HG03196 (cell line): ENCODE measurements at regions not wholly inside any gene's neighbourhood (a gene's known extent, or its start where the extent isn't known, plus 50 kb on each side); places are given as distances from the start of the nearest gene placed in this dataset.
"Not testable (repeated sequence)": the region's sequence is repeated elsewhere in the genome, so short reads cannot be mapped to it uniquely, and the experiment has no call there.

Source experiments
- ATAC-seq: cut with Tn5 transposase; IDR thresholded peaks from one replicate; pipeline ENCODE4 v1.9.1; 2021; ENCODE audit not compliant: unreplicated experiment

GRCh38 chr18:47729356-47729755, 201.1 kb downstream of the SMAD2 start:
- no peak for ATAC-seq

DNA sequence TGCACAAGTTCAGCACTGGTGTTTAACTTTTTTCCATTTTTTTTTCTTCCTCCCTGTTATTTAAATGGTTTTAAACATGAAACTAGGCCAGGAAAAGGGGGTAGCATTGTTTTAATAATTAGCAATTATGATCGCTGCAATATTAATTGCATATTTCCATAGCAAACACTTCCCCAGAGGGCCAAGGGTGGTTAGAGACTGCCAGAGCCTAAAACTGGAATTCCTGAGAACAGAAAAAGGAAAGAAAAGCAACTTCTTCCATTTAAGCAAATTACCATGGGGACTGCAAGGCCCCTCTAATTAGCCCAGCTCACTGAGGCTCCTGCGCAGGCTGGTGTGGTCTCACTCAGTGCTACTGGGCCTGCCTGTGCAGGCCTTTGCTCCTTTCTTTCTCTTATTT, 201.5 kb downstream of the SMAD2 start:
- no peak for ATAC-seq

- ATAC-seq, result no peak
Observed at GRCh38 chr18:47727409-47727808, 203.1 kb downstream of the SMAD2 start.

DNA sequence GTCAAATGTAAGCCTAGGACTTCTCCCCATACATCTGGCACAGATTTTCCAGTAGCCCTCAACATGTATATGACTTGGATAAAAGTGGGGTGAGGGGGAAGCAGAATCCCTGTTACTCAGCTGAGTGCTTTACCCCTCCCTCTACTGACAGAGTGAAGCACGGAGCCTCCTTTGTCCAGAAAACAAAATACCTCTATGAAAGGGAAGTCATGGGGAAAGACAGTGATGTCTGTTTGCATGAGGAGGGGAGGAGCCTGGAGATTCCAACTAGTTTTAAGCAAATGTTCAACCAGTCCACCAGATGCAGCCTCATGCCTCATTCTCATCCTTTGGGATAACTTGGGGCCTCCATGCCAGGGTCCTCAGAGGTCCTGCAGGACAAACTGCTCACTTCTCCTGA, 203.9 kb downstream of the SMAD2 start:
- ATAC-seq, result no peak

DNA sequence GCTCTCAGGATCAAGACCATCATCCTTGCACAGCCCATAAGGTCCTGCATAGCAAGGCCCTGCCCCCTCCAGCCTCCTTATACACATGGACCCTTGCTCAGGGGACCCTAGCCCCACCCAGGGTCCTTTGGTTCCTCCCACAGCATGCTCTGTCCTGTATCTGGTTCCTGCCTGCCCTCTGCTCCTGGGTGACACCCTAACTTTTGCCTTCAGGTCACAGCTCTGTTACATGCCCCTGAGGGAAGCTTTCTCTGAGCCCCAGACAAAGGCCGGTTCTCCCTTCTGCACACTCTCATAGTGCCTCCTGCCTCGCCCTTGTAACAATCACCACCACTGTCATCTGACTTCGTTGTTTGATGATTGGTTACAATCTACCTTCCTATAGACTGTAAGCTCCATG, 204.8 kb downstream of the SMAD2 start:
- ATAC-seq, result no peak

DNA sequence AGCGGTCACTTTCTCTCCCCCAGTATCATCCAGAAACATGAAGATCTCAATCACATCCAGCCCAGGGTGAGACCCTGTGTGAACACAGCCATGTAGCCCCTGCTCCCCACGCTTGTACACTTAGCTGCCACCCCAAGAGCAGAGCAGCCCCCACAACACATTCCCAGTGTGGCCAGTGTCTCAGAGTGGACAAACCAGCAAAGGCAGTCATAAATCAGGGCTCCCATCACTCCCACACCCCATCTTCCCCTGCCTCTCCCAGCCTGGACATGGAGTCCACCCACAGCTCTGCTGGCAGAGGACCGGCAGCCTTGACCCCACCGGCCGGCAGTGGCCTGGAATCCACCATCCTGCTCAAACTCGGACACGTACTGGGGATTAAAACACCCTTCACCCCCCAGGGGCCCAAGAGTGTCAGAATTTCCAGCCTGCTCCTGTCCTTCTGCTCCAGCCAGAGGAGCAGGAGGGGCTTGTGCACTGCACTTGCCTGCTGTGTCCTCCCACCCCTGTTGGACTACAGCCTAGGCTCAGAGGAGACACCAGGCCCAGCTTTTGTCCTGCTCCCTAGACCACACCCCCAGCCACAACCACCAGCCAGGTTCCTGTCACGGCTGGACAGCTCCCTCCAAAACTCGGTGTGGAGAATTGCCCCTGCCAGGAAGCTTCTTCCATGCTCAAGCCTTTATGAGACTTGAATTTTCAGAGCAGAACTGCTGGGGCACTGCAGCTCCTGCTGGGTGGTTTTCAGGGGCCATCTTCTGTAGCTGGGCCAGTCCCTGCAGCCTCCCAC, 206.1 kb downstream of the SMAD2 start:
- no peak for ATAC-seq

GRCh38 chr18:47721876-47722275, 208.6 kb downstream of the SMAD2 start:
- ATAC-seq, result no peak

DNA sequence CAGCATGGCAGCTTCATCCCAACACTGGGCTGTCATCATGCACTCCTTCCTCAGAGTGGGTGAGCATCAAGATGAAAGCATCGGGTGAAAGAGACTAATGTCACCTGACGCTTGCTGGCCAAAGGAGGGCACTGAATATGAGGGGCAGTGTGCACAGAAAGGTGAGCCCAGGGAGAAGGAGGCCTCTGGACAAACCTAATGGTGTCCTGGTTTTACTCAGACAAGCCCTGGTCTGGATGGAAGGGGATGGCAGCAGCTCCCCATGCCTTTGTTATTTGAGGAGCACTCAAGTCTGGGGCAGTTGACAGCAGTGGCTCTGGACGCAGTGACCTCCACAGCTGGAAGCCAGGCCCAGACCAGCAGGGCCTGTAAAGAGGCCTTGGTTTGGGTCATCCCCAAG, 209.7 kb downstream of the SMAD2 start:
- ATAC-seq, result no peak

GRCh38 chr18:47719096-47719780, 211.2 kb downstream of the SMAD2 start:
- ATAC-seq, result no peak

DNA sequence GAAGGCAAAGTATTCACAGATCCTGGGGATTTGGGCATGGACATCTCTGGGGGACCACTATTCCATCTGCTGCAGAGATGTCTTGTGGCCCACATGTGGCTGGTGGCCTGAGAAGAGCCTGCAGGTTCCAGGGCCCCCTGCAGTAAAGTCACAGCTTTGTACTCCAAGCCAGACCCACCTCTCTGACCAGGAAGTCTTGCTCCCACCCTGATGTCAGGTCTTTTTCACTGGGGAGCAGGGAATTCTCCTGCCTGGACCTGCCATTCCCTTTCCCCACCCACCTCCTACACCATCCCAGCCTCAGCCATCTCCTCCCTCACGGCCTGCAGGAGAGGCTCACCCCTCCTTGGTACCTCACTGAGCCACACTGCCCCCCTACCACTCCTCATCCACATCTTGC, 211.8 kb downstream of the SMAD2 start:
- ATAC-seq, result no peak

DNA sequence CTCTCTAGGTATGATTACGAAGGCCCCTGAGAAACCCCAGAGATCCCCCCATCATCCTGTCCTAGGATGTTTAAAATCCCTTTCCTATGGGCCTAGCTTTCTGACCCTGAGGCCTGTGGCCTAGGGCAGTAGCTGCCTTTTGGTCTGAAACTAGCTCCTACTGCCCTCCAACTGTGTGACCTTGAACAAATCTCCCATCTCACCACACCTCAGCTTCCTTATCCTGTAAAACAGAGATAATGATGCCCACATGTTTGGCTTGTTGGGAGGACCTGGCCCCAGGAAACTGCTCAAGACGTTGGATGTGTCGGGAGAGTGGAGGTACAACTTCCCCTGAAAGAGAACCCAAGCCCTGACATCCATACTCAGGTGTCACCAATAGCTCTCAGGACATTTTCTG, 213.2 kb downstream of the SMAD2 start:
- ATAC-seq, result no peak

- no peak for ATAC-seq
Observed at GRCh38 chr18:47716632-47717185, 213.8 kb downstream of the SMAD2 start.

DNA sequence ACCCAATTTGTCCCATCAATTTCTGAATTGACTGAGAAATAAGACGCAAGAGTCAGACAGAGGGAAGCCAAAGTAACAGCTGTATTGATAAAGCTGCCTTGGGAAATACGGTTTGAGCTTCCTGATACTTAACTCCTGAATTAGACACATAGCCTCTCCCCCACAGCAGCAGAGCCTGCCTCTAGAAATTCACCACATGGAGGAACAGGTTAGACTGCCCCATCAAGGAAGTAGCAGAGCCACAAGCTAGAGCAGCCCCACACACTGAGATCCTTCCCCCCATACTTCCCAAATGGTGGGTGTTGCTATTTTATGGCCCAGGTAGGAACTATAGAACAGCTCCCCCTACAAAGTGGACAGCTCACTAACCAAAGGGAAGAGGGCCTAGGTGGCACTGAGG, 220.0 kb downstream of the SMAD2 start:
- ATAC-seq, result no peak

DNA sequence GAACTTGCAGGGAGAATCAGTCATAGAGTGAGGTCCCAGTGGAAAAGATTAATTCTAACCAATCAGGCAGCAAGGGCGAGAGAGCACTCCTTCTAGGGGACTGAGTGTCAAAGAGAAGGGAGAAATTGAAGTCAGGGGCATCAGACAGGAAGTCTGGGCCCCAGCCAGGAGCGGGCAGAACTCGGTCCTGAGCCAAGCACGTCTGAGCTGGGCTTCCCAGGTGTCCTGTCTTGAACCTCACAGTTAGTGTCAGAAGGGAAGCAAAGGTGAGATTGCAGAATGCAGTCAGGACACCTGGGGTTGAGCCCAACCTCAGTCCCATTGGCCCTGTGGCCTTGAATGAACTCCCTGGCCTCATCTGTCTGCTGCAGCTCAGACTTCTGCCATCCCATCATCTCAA, 220.9 kb downstream of the SMAD2 start:
- ATAC-seq, result no peak

DNA sequence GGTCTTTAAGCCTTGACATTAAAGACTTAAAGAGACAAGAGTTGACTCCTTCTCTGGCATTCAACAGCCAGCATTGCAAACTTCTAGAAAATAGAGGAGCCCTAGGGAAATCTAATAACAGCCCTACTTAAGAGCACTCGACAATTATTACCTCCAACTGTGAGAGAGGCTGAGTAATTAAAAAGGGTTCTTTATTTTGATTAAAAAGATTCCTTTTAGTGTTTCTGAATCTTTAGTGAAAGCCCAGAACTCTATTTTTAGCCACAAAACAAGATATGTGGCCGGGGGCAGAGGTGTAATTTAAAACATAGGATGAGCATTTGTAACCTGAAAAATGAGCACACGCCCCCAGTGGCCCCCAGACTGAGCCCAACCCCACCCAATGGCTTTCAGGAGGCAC, 222.3 kb downstream of the SMAD2 start:
- no peak for ATAC-seq

- ATAC-seq, result no peak
Observed at GRCh38 chr18:47701134-47701533, 229.3 kb downstream of the SMAD2 start.

- no peak for ATAC-seq
Observed at GRCh38 chr18:47696870-47697269, 233.6 kb downstream of the SMAD2 start.

DNA sequence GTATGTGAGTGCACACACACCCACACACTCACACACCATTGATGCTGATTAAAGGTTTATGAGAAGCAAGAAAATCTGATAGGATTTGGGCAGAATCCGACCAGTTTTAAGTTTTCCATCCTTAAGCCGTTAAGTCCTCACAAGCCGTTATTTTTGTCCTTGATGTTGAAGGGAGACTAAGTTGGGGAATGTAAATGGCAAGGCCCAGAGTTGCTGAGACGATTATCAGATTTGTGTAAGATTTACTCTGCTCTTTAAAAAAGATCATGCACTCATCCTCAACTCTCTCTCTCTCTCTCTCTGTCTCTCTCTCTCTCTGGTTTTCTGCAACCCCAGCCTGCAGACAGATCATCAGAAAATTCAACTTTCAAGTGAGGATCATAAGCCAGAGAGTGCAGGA, 238.8 kb downstream of the SMAD2 start:
- no peak for ATAC-seq

GRCh38 chr18:47690778-47691177, 239.7 kb downstream of the SMAD2 start:
- not testable (repeated sequence) for ATAC-seq

- no peak for ATAC-seq
Observed at GRCh38 chr18:47689371-47689770, 241.1 kb downstream of the SMAD2 start.

- no peak for ATAC-seq
Observed at GRCh38 chr18:47686806-47687205, 243.7 kb downstream of the SMAD2 start.

GRCh38 chr18:47683774-47684173, 246.7 kb downstream of the SMAD2 start:
- ATAC-seq, result no peak
